Heart left ventricle (tissue), 16 donors: ENCODE measurements at regions not wholly inside any gene's neighbourhood (a gene's known extent, or its start where the extent isn't known, plus 50 kb on each side); places are given as distances from the start of the nearest gene placed in this dataset.

Source experiments
- ATAC-seq, 4 donors: fragments of 200-7000 bp; cut with Tn5 transposase; one replicate each; pipeline ENCODE4 v1.9.1; 2020 to 2022; ENCODE audit warnings: moderate library complexity in 4 of 4, mild to moderate bottlenecking in 3 of 4, moderate number of reproducible peaks in 1 of 4
- DNase-seq, 5 donors: peaks; one replicate each; pipeline ENCODE4 v3.0.0-alpha.2; 2020
- H3K27ac ChIP-seq, 12 donors: fragments of 200-600 bp; sonication (generic) in 4 of 12; one replicate each; pipeline versions ENCODE4 v1.5.0 to v1.8.0; 2016 to 2022; ENCODE audit warnings: mild to moderate bottlenecking in 2 of 12
- H3K27me3 ChIP-seq, 9 donors: fragments of 200-600 bp; sonication (generic) in 2 of 9; one replicate each; pipeline versions ENCODE4 v1.5.1 to v1.8.0; 2016 to 2022; ENCODE audit warnings: mild to moderate bottlenecking in 3 of 9
- H3K36me3 ChIP-seq, 9 donors: fragments of 200-600 bp; sonication (generic) in 2 of 9; one replicate each; pipeline versions ENCODE4 v1.5.0 to v1.8.0; 2018 to 2022; ENCODE audit warnings: mild to moderate bottlenecking in 2 of 9
- H3K4me1 ChIP-seq, 12 donors: fragments of 200-600 bp; sonication (generic) in 4 of 12; one replicate each; pipeline versions ENCODE4 v1.5.0 to v1.8.0; 2016 to 2022; ENCODE audit warnings: mild to moderate bottlenecking in 3 of 12
- H3K4me3 ChIP-seq, 12 donors: fragments of 200-600 bp; sonication (generic) in 4 of 12; one replicate each; pipeline versions ENCODE4 v1.5.0 to v1.8.0; 2017 to 2022; ENCODE audit warnings: mild to moderate bottlenecking in 9 of 12, moderate library complexity in 4 of 12
- H3K9me3 ChIP-seq, 12 donors: fragments of 200-600 bp; sonication (generic) in 4 of 12; one replicate each; pipeline versions ENCODE4 v1.5.0 to v1.8.0; 2016 to 2022; ENCODE audit warnings: mild to moderate bottlenecking in 1 of 12
- POLR2A ChIP-seq, 2 donors: fragments of 450-650 bp; IDR thresholded peaks; one replicate each; pipeline ENCODE4 v1.6.1; 2017; ENCODE audit warnings: antibody characterized with exemption in 2 of 2, mild to moderate bottlenecking in 2 of 2, moderate library complexity in 2 of 2
- WGBS, 4 donors: extraction: QIAGEN DNeasy Blood & Tissue Kit in 2 of 4; methylation state at CpG; one replicate each; pipeline versions ENCODE4 v1.1.5 to v1.1.7; 2013 to 2018; 5-methylcytosine and 5-hydroxymethylcytosine counted together
- intact Hi-C, 10 donors: fragments of 100-400 bp; cut with DNase I; formaldehyde crosslinking; loops; one replicate each; pipeline versions ENCODE4 v1.11.1 to v1.14.2; 2022
- TF ChIP-seq, protein P1 (sequence below), 12 donors: fragments of 200-600 bp; sonication (generic) in 4 of 12; IDR thresholded peaks; one replicate each; pipeline versions ENCODE4 v1.5.0 to v1.8.0; 2018 to 2022; ENCODE audit warnings: antibody characterized with exemption in 12 of 12, mild to moderate bottlenecking in 5 of 12
- donor health status: ischemic (EF 13 %, LVEDD 7.1; RV severe dilation, severe dysfunction).
- donor health status: healthy with polysubstance abuse.
- donor health status: DM: no; HTN: yes; CAD: no.
- donor health status: DM: no; HTN: no; CAD: no.
- donor health status: ischemic (EF 25% LVEDD 6.9; RV normal size, moderate dysfunction).
- donor health status: ischemic (EF 25% LVEDD 5.7; RV mildly dilated, moderate dysfunction).
- donor health status: healthy.
- donor health status: DM: yes; HTN: yes; CAD: no.
- donor health status: ischemic (EF 35%, LVEDD 5.7; RV mildly dilated, moderate dysfunction).
- donor health status: nonischemic (EF 11% LVEDD 7.7; RV severe dilation, severe dysfunction).
- donor health status: DM: yes; HTN: yes; CAD: no.
- donor health status: PGD.
- donor health status: ischemic (EF 29% LVEDD 5.4; RV normal size, mild dysfunction).
- donor health status: nonischemic (EF 23%, LVEDD 6.1; RV moderate dilation, normal function).

DNA sequence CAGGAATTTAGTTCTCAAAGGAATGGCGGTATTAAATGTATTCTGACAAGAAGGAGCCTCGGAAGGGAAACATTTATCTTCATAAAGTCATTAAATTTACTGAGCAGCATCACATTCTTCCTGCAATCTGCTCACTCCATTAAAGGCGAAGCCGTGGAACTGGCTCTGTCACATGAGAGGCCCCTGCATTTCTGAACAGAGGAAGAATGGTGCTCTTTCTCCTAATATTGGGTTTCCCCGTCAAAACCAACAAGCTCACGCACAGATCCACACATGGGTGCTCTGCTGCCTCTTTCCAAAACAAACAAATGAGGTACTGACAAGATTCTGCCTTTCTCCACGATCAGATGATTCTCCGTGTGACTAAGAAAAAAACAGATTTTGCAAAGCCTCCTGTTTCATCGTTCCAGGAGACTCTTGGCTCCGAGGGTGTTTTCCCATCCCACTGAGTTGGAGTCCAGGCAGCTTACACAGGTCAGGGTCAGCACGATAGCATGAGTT is 191.2 kb downstream of the IDS start:
- 51 to 59% (median 53%) methylated on average over 11 of the region's 11 CpGs for WGBS, 4 donors
- H3K27ac ChIP-seq = peak overlapping the region in 1 of 12 donors; percentile 26
- peak in 1 of 4 donors; percentile 46 for ATAC-seq

DNA sequence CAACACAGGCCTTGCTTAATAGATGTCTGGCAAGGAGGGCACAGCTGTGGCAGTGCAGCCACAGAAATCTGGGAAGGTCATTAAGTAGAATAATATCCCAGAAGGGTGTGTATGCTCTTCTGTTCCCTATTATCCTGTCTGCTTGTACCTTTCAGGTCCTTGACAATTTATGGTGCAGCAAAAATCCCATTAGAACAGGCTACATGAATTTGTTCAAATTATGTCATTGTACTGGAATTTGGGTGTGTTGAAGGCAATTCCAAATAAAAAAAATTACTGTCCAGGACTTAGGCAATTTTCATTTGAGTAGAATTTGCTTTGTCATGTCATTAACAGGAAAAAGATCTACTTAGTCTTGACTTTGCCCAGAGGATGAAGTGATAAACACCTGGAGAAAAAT is 192.1 kb downstream of the IDS start:
- DNase-seq = no peak
- H3K4me1 ChIP-seq = no peaks in the 10 kb centered on the region
- intact Hi-C loops = no loop called here
- no peak overlapping the region for H3K4me3 ChIP-seq
- no peaks in the 10 kb centered on the region for H3K27me3 ChIP-seq
- no peak for TF ChIP-seq POLR2A (IDR thresholded peaks at IDR 0.05)
- TF ChIP-seq, protein P1, sequence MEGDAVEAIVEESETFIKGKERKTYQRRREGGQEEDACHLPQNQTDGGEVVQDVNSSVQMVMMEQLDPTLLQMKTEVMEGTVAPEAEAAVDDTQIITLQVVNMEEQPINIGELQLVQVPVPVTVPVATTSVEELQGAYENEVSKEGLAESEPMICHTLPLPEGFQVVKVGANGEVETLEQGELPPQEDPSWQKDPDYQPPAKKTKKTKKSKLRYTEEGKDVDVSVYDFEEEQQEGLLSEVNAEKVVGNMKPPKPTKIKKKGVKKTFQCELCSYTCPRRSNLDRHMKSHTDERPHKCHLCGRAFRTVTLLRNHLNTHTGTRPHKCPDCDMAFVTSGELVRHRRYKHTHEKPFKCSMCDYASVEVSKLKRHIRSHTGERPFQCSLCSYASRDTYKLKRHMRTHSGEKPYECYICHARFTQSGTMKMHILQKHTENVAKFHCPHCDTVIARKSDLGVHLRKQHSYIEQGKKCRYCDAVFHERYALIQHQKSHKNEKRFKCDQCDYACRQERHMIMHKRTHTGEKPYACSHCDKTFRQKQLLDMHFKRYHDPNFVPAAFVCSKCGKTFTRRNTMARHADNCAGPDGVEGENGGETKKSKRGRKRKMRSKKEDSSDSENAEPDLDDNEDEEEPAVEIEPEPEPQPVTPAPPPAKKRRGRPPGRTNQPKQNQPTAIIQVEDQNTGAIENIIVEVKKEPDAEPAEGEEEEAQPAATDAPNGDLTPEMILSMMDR (IDR thresholded peaks at IDR 0.05) = no peak
- H3K36me3 ChIP-seq = no peaks in the 10 kb centered on the region
- no peak for ATAC-seq
- no peaks in the 10 kb centered on the region for H3K9me3 ChIP-seq
- peak overlapping the region in 1 of 12 donors; percentile 26 for H3K27ac ChIP-seq

More for the DNA sequence above, 191.2 kb downstream of the IDS start:
- Histone ChIP-seq H3K4me1 (no peaks in the 10 kb centered on the region), H3K36me3 (no peaks in the 10 kb centered on the region), H3K27me3 (no peaks in the 10 kb centered on the region), H3K9me3 (no peaks in the 10 kb centered on the region), H3K4me3 (no peak overlapping the region)
- no peak for TF ChIP-seq POLR2A (IDR thresholded peaks at IDR 0.05)
- TF ChIP-seq, protein P1 (IDR thresholded peaks at IDR 0.05) = no peak
- no peak for DNase-seq
- intact Hi-C loops = no loop called here

DNA sequence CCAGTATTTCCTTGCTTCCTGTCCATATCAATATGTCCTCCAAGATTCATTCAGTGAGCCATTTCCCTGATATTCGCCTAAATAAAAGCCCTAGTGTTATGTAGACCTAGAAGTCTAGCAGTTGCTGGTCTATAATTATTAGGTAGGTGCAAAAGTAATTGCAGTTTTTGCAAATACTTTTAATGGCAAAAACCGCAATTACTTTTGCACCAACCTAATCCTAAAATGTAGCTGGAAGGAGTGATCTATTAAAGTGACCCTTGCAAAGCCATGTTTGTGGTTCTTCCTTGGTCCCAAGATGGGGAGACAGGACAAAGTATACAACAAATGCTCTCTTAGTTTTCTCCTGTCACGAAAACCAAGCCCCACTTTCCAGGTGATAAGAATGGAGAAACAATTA is 193.0 kb downstream of the IDS start:
- TF ChIP-seq, protein P1 (IDR thresholded peaks at IDR 0.05) = no peak
- no peak for TF ChIP-seq POLR2A (IDR thresholded peaks at IDR 0.05)
- Histone ChIP-seq H3K4me3 (no peak overlapping the region), H3K27me3 (no peaks in the 10 kb centered on the region), H3K27ac (no peak overlapping the region), H3K36me3 (no peaks in the 10 kb centered on the region), H3K9me3 (no peaks in the 10 kb centered on the region), H3K4me1 (no peaks in the 10 kb centered on the region)
- 62 to 82% (median 72%) methylated on average over 3 of the region's 3 CpGs for WGBS, 4 donors
- intact Hi-C loops = no loop called here
- DNase-seq (no peak), ATAC-seq (no peak)

DNA sequence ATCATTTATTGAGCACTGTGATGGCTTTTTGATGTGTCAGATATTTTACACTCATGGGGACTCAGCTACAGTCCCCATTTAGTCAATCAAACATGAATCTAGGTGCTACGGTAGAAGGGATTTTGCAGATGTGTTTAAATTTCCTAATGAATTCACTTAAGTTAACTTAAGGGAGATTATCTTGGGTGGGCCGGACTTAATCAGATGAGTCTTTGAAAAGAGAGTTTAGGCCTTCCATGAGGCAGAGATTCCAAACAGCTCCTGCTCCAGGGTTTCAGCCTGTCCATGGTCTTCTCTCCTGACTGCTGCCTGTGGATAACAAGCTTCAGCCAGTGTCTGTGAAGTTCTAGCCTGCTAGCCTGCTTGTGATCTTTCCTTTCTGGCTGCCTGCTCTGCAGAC is 202.4 kb downstream of the IDS start:
- ATAC-seq = no peak
- Histone ChIP-seq H3K9me3 (no peaks in the 10 kb centered on the region), H3K4me3 (no peak overlapping the region), H3K27me3 (no peaks in the 10 kb centered on the region), H3K4me1 (no peaks in the 10 kb centered on the region), H3K27ac (no peak overlapping the region), H3K36me3 (no peaks in the 10 kb centered on the region)
- DNase-seq = no peak
- intact Hi-C loops = no loop called here
- 86 to 95% (median 89%) methylated on average over 1 to 2 of the region's 2 CpGs for WGBS, 4 donors
- no peak for TF ChIP-seq POLR2A (IDR thresholded peaks at IDR 0.05)
- TF ChIP-seq, protein P1 (IDR thresholded peaks at IDR 0.05) = no peak
